ENCODE measurements at regions not wholly inside any gene's neighbourhood (a gene's known extent, or its start where the extent isn't known, plus 50 kb on each side); places are given as distances from the start of the nearest gene placed in this dataset.
A peak's percentile ranks its signal among the peaks of the same experiment; 100 is the strongest.
"Not testable (repeated sequence)": the region's sequence is repeated elsewhere in the genome, so short reads cannot be mapped to it uniquely, and the experiment has no call there.

- Histone ChIP-seq H3K27me3 (ENCODE audit: low read depth) (no peaks in the 10 kb centered on the region), H3K9me3 (no peaks in the 10 kb centered on the region), H3K36me3 (replicated peaks) (no peaks in the 10 kb centered on the region), H3K4me1 (peaks cover 11% of the 10 kb centered on the region), H3K4me3 (no peak overlapping the region)
- DNase-seq (ENCODE audit: low spot score in 2 of 2) = no peak
- in situ Hi-C loops (cut with MboI; ENCODE audit: low sequenced_read_pairs) = no loop called here
Measured at GRCh38 chr3:26474706-26475105, 147.9 kb upstream of the LRRC3B start.

GRCh38 chr3:26480377-26480776 is 142.2 kb upstream of the LRRC3B start:
- no peaks in the 10 kb centered on the region for H3K4me1 ChIP-seq
- in situ Hi-C loops (cut with MboI; ENCODE audit: low sequenced_read_pairs) = no loop called here
- DNase-seq (ENCODE audit: low spot score in 2 of 2) = no peak
- no peaks in the 10 kb centered on the region for H3K9me3 ChIP-seq
- H3K4me3 ChIP-seq = no peak overlapping the region
- H3K27me3 ChIP-seq (ENCODE audit: low read depth) = no peaks in the 10 kb centered on the region
- no peaks in the 10 kb centered on the region for H3K36me3 ChIP-seq (replicated peaks)

DNA sequence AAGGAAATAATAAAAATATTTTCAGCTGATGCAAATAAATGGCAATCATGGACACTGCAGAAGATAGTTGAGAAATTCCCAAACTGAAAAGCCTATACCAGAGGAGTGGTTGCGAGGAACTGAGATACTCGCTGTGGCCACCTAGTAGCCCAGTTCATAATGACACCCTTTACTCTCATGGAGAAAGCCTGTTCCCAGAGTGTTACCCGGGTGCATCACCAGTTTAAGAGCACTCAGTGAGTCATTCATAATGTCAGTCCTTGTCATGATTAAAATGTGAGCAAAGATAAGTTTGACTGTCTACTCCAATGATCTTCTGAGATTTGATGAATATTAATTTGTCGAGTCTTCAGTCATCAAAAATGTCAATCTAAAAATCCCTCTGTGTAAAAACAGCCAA is 138.4 kb upstream of the LRRC3B start:
- no peaks in the 10 kb centered on the region for H3K36me3 ChIP-seq (replicated peaks)
- DNase-seq (ENCODE audit: low spot score in 2 of 2) = peak; percentile 12 to 40
- H3K4me1 ChIP-seq = no peaks in the 10 kb centered on the region
- no peak overlapping the region for H3K4me3 ChIP-seq
- no peaks in the 10 kb centered on the region for H3K27me3 ChIP-seq (ENCODE audit: low read depth)
- in situ Hi-C loops (cut with MboI; ENCODE audit: low sequenced_read_pairs) = no loop called here
- H3K9me3 ChIP-seq = no peaks in the 10 kb centered on the region

DNA sequence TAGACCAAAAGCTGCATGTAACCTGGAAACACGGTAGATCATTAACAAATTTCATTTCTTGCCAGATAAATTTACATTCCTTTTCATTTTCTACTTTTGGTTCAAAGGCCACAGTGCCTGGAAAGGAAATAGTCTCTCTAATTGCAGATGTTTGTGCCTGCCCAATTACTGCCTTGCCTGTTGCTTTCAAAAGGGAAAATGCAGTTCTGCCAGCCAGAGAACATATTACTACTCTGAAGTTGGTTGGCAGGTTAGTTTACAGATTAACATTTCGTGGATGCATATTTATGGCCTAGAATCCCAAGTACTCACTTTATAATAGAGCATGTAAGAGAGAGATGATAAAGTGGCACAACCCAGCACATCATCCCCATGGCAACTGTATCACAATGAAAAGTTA is 124.3 kb upstream of the LRRC3B start:
- Histone ChIP-seq H3K4me1 (no peaks in the 10 kb centered on the region), H3K27me3 (ENCODE audit: low read depth) (no peaks in the 10 kb centered on the region), H3K9me3 (no peaks in the 10 kb centered on the region), H3K36me3 (replicated peaks) (no peaks in the 10 kb centered on the region), H3K4me3 (no peak overlapping the region)
- in situ Hi-C loops (cut with MboI; ENCODE audit: low sequenced_read_pairs) = no loop called here
- DNase-seq (ENCODE audit: low spot score in 2 of 2) = no peak

DNA sequence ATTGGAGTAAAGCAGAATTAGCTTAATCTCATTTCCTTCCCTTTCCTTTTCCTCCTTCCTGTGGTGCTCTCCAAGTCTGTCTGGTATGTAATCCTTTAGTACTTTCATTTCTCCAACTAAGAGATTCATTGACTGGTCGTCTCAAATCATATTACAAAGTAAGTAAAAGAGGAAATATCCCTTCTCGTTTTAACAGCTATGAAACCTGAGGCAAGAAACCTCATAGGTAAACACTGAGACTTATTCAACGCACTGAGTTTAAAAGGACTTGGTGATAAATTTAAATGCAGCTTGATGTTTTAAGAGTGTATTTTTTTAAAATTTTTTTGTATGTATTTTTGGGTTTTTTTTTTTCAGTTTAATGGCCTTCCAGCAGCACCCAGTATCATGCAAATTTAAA is 117.2 kb upstream of the LRRC3B start:
- H3K27me3 ChIP-seq (ENCODE audit: low read depth) = no peaks in the 10 kb centered on the region
- H3K36me3 ChIP-seq (replicated peaks) = no peaks in the 10 kb centered on the region
- in situ Hi-C loops (cut with MboI; ENCODE audit: low sequenced_read_pairs) = no loop called here
- DNase-seq (ENCODE audit: low spot score in 2 of 2) = no peak
- no peaks in the 10 kb centered on the region for H3K4me1 ChIP-seq
- H3K9me3 ChIP-seq = no peaks in the 10 kb centered on the region
- H3K4me3 ChIP-seq = no peak overlapping the region

DNA sequence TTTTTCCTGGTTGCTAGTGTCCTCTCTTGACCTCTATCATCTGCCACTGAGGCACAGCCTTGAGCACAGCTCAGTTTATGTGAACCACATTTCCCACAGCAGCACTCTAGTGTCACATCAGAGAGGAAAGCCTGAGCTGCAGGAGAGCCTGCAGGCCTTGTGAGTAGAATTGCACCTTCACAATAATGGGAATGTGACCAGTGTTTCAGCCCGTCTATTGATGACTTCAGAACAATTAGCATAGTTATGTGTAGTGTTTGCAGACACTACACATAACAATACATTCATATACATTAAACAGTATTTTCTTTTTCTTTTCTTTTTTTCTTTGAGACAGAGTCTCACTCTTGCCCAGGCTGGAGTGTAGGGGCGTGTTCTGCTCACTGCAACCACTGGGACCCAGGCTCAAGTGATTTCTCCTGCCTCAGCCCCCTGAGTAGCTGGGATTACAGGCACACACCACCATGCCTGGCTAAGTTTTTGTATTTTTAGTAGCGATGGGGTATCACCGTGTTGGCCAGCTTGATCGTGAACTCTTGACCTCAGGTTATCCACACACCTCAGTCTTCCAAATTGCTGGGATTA is 108.0 kb upstream of the LRRC3B start:
- in situ Hi-C loops (cut with MboI; ENCODE audit: low sequenced_read_pairs); H3K27me3 ChIP-seq (ENCODE audit: low read depth); H3K9me3 ChIP-seq; H3K36me3 ChIP-seq (replicated peaks); H3K4me3 ChIP-seq; H3K4me1 ChIP-seq: not testable (repeated sequence)
- peak; percentile 56 to 80 for DNase-seq (ENCODE audit: low spot score in 2 of 2)

GRCh38 chr3:26515351-26515750 is 107.2 kb upstream of the LRRC3B start:
- Histone ChIP-seq H3K4me3 (no peak overlapping the region), H3K4me1 (peaks cover 6% of the 10 kb centered on the region), H3K27me3 (ENCODE audit: low read depth) (no peaks in the 10 kb centered on the region), H3K36me3 (replicated peaks) (no peaks in the 10 kb centered on the region), H3K9me3 (no peaks in the 10 kb centered on the region)
- in situ Hi-C loops (cut with MboI; ENCODE audit: low sequenced_read_pairs) = no loop called here
- no peak for DNase-seq (ENCODE audit: low spot score in 2 of 2)

- in situ Hi-C loops (cut with MboI; ENCODE audit: low sequenced_read_pairs) = no loop called here
- DNase-seq (ENCODE audit: low spot score in 2 of 2) = no peak
- no peaks in the 10 kb centered on the region for H3K4me1 ChIP-seq
- no peak overlapping the region for H3K4me3 ChIP-seq
- no peaks in the 10 kb centered on the region for H3K27me3 ChIP-seq (ENCODE audit: low read depth)
- H3K9me3 ChIP-seq = no peaks in the 10 kb centered on the region
- H3K36me3 ChIP-seq (replicated peaks) = no peaks in the 10 kb centered on the region
Measured at GRCh38 chr3:26521261-26521660, 101.3 kb upstream of the LRRC3B start.

GRCh38 chr3:26522919-26523318 is 99.7 kb upstream of the LRRC3B start:
- DNase-seq (ENCODE audit: low spot score in 2 of 2) = no peak
- in situ Hi-C loops (cut with MboI; ENCODE audit: low sequenced_read_pairs) = no loop called here
- no peaks in the 10 kb centered on the region for H3K4me1 ChIP-seq
- H3K4me3 ChIP-seq = no peak overlapping the region
- H3K9me3 ChIP-seq = no peaks in the 10 kb centered on the region
- H3K36me3 ChIP-seq (replicated peaks) = no peaks in the 10 kb centered on the region
- no peaks in the 10 kb centered on the region for H3K27me3 ChIP-seq (ENCODE audit: low read depth)

- in situ Hi-C loops (cut with MboI; ENCODE audit: low sequenced_read_pairs) = no loop called here
- Histone ChIP-seq H3K27me3 (ENCODE audit: low read depth) (no peaks in the 10 kb centered on the region), H3K4me3 (no peak overlapping the region), H3K9me3 (no peaks in the 10 kb centered on the region), H3K36me3 (replicated peaks) (no peaks in the 10 kb centered on the region), H3K4me1 (no peaks in the 10 kb centered on the region)
- no peak for DNase-seq (ENCODE audit: low spot score in 2 of 2)
Measured at GRCh38 chr3:26525013-26525412, 97.6 kb upstream of the LRRC3B start.

- H3K36me3 ChIP-seq (replicated peaks) = no peaks in the 10 kb centered on the region
- in situ Hi-C loops (cut with MboI; ENCODE audit: low sequenced_read_pairs) = no loop called here
Measured at GRCh38 chr3:26535151-26535550, 87.4 kb upstream of the LRRC3B start.

DNA sequence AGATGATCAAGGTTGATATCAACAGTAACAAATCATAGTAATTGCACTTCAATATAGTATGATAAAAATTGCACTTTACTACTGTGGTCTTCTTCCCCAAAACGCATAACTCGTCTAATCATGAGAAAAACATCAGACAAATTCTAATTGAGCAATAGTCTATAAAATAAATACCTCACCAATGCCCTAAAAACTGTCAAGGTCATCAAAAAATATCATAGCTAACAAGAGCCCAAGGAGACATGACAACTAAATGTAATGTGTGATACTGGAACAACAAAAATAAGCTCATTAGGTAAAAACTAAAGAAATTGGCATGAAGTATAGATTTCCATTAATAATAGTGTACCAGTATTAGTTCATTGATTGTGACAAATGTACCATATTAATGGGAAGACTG is 85.6 kb upstream of the LRRC3B start:
- Histone ChIP-seq H3K4me3 (no peak overlapping the region), H3K36me3 (replicated peaks) (no peaks in the 10 kb centered on the region), H3K27me3 (ENCODE audit: low read depth) (no peaks in the 10 kb centered on the region), H3K9me3 (no peaks in the 10 kb centered on the region), H3K4me1 (no peaks in the 10 kb centered on the region)
- no peak for DNase-seq (ENCODE audit: low spot score in 2 of 2)
- in situ Hi-C loops (cut with MboI; ENCODE audit: low sequenced_read_pairs) = no loop called here

More at GRCh38 chr3:26535151-26535550, 87.4 kb upstream of the LRRC3B start:
- Histone ChIP-seq H3K4me3 (no peak overlapping the region), H3K27me3 (ENCODE audit: low read depth) (no peaks in the 10 kb centered on the region), H3K9me3 (no peaks in the 10 kb centered on the region), H3K4me1 (no peaks in the 10 kb centered on the region)
- no peak for DNase-seq (ENCODE audit: low spot score in 2 of 2)

- H3K27me3 ChIP-seq (ENCODE audit: low read depth) = no peaks in the 10 kb centered on the region
- in situ Hi-C loops (cut with MboI; ENCODE audit: low sequenced_read_pairs) = no loop called here
- no peaks in the 10 kb centered on the region for H3K4me1 ChIP-seq
- H3K4me3 ChIP-seq = no peak overlapping the region
- no peaks in the 10 kb centered on the region for H3K36me3 ChIP-seq (replicated peaks)
- DNase-seq (ENCODE audit: low spot score in 2 of 2) = no peak
- no peaks in the 10 kb centered on the region for H3K9me3 ChIP-seq
Measured at GRCh38 chr3:26550413-26550812, 72.2 kb upstream of the LRRC3B start.

DNA sequence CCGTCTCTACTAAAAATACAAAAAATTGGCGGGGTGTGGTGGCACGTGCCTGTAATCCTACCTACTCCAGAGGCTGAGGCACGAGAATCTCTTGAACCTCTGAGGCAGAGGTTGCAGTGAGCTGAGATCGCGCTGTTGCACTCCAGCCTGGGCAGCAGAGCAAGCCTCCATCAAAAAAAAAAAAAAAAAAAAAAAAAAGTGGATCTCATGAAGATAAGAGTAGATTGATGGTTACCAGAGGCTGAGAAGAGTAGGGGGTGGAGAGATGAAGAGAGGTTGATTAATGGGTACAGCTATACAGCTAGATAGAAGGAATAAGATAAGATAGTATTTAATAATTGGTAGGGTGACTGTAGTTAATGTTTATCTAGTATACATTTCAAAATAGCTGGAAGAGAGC is 65.9 kb upstream of the LRRC3B start:
- in situ Hi-C loops (cut with MboI; ENCODE audit: low sequenced_read_pairs) = no loop called here
- H3K36me3 ChIP-seq (replicated peaks) = no peaks in the 10 kb centered on the region

GRCh38 chr3:26558257-26558656 is 64.3 kb upstream of the LRRC3B start:
- DNase-seq (ENCODE audit: low spot score in 2 of 2) = no peak
- H3K4me1 ChIP-seq = no peaks in the 10 kb centered on the region
- H3K9me3 ChIP-seq = no peaks in the 10 kb centered on the region
- H3K27me3 ChIP-seq (ENCODE audit: low read depth) = no peaks in the 10 kb centered on the region
- no peak overlapping the region for H3K4me3 ChIP-seq
- in situ Hi-C loops (cut with MboI; ENCODE audit: low sequenced_read_pairs) = no loop called here
- H3K36me3 ChIP-seq (replicated peaks) = no peaks in the 10 kb centered on the region

More for the DNA sequence above, 65.9 kb upstream of the LRRC3B start:
- DNase-seq (ENCODE audit: low spot score in 2 of 2) = no peak
- no peaks in the 10 kb centered on the region for H3K27me3 ChIP-seq (ENCODE audit: low read depth)
- H3K4me3 ChIP-seq = no peak overlapping the region
- no peaks in the 10 kb centered on the region for H3K4me1 ChIP-seq
- H3K9me3 ChIP-seq = no peaks in the 10 kb centered on the region

Data from HAP-1 (cell line).